Left ventricle myocardium inferior (tissue), 1 donor: ENCODE measurements at regions not wholly inside any gene's neighbourhood (a gene's known extent, or its start where the extent isn't known, plus 50 kb on each side); places are given as distances from the start of the nearest gene placed in this dataset.

Experiments used
- DNase-seq: peaks from one replicate; pipeline ENCODE4 v3.0.0-alpha.2; 2020
- H3K27ac ChIP-seq: fragments of 200-600 bp; replicated peaks from 2 replicates; pipeline ENCODE4 v1.8.0; 2021
- H3K27me3 ChIP-seq: fragments of 200-600 bp; 2 replicates; pipeline ENCODE4 v1.8.0; 2021; ENCODE audit warnings: low read depth
- H3K36me3 ChIP-seq: fragments of 200-600 bp; 2 replicates; pipeline ENCODE4 v1.8.0; 2021
- H3K4me1 ChIP-seq: fragments of 200-600 bp; 2 replicates; pipeline ENCODE4 v1.8.0; 2021
- H3K4me3 ChIP-seq: fragments of 200-600 bp; 2 replicates; pipeline ENCODE4 v1.8.0; 2021; ENCODE audit warnings: mild to moderate bottlenecking, moderate library complexity
- H3K9me3 ChIP-seq: fragments of 200-600 bp; replicated peaks from 2 replicates; pipeline ENCODE4 v1.8.0; 2021
- CTCF ChIP-seq: fragments of 200-600 bp; IDR thresholded peaks from 2 replicates; pipeline ENCODE4 v1.8.0; 2021; ENCODE audit warnings: antibody characterized with exemption, mild to moderate bottlenecking, borderline replicate concordance
- intact Hi-C: fragments of 100-400 bp; cut with micrococcal nuclease; formaldehyde crosslinking; loops from one replicate; pipeline ENCODE4 v1.11.0; 2022
- donor health status: DM: no; HTN: yes; CAD: no; lungs with severe emphysema.

- Histone ChIP-seq H3K36me3 (no peaks in the 10 kb centered on the region), H3K27ac (no peak overlapping the region), H3K4me3 (no peak overlapping the region), H3K4me1 (no peaks in the 10 kb centered on the region), H3K27me3 (no peaks in the 10 kb centered on the region), H3K9me3 (peaks cover 6% of the 10 kb centered on the region)
- TF ChIP-seq CTCF = no peak
- intact Hi-C loops = no loop called here
- no peak for DNase-seq
Observed at GRCh38 chr4:186826846-186827533, 103.3 kb upstream of the FAT1 start.

- intact Hi-C loops = no loop called here
- Histone ChIP-seq H3K27ac (no peak overlapping the region), H3K9me3 (peaks cover 6% of the 10 kb centered on the region), H3K4me1 (no peaks in the 10 kb centered on the region), H3K36me3 (no peaks in the 10 kb centered on the region), H3K4me3 (no peak overlapping the region), H3K27me3 (no peaks in the 10 kb centered on the region)
- no peak for TF ChIP-seq CTCF
- no peak for DNase-seq
Observed at GRCh38 chr4:186827534-186827897, 103.9 kb upstream of the FAT1 start.

GRCh38 chr4:186829097-186829496 is 105.4 kb upstream of the FAT1 start:
- intact Hi-C loops = no loop called here
- TF ChIP-seq CTCF = no peak
- no peaks in the 10 kb centered on the region for H3K27me3 ChIP-seq
- H3K4me1 ChIP-seq = no peaks in the 10 kb centered on the region
- DNase-seq = no peak
- H3K36me3 ChIP-seq = no peaks in the 10 kb centered on the region
- peaks cover 6% of the 10 kb centered on the region for H3K9me3 ChIP-seq
- H3K27ac ChIP-seq = peak overlapping the region; percentile 25
- H3K4me3 ChIP-seq = no peak overlapping the region

- no peaks in the 10 kb centered on the region for H3K36me3 ChIP-seq
- H3K4me3 ChIP-seq = no peak overlapping the region
- TF ChIP-seq CTCF = no peak
- H3K27me3 ChIP-seq = no peaks in the 10 kb centered on the region
- no peak for DNase-seq
- H3K4me1 ChIP-seq = no peaks in the 10 kb centered on the region
- H3K9me3 ChIP-seq = peaks cover 6% of the 10 kb centered on the region
- H3K27ac ChIP-seq = peak overlapping the region; percentile 25
- intact Hi-C loops = no loop called here
Observed at GRCh38 chr4:186829740-186830449, 106.2 kb upstream of the FAT1 start.

GRCh38 chr4:186831574-186831973 is 107.9 kb upstream of the FAT1 start:
- H3K9me3 ChIP-seq = peaks cover 6% of the 10 kb centered on the region
- intact Hi-C loops = no loop called here
- no peak overlapping the region for H3K27ac ChIP-seq
- no peaks in the 10 kb centered on the region for H3K36me3 ChIP-seq
- no peaks in the 10 kb centered on the region for H3K4me1 ChIP-seq
- no peak for TF ChIP-seq CTCF
- H3K27me3 ChIP-seq = no peaks in the 10 kb centered on the region
- no peak overlapping the region for H3K4me3 ChIP-seq
- no peak for DNase-seq
